Urothelium cell line (cell line): ENCODE measurements at regions not wholly inside any gene's neighbourhood (a gene's known extent, or its start where the extent isn't known, plus 50 kb on each side); places are given as distances from the start of the nearest gene placed in this dataset.

Experiments
- DNase-seq: peaks from one replicate; pipeline ENCODE4 v3.0.0; 2011; ENCODE audit warnings: low spot score, mixed read lengths
- FAIRE-seq: peaks from 2 replicates; lab custom pipeline; 2011; peaks lifted over from hg19 to GRCh38; lab: Jason Lieb, UNC

DNA sequence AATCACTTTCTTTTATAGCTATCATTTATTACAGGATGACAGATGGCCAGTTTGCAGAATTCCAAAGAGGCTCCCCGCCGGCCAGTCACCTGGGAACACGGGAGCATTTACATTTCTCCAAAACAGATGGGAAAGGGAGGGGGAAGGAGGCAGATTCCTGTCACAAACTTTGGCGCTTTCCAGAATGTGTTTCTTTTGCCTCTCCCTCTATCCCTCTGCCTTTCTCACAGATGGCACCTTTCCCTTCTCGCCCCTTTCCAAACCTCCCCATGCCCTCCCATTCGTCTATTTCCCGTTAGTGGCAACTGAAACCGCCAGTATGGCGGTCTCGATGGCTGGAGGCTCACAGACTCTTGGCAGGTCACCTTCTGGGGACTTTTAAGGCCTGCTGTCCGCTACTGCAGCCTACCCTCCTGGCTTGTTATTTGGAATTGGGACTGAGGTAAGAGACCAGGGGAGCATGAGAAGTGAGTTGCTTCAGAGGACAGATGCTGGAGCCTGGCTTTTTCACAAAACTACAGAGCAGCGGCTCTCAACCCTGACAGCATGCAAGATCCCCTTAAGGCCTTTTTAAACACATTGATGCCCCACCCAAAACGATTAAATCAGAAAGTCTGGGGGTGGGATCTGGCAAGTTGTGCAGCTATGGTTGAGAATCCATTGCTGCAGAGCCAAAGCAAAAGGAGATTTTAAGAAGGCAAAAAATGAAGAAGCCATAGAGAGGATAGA lies 161.5 kb upstream of the VASH1 start:
- DNase-seq (no peak), FAIRE-seq (no peak)

DNA sequence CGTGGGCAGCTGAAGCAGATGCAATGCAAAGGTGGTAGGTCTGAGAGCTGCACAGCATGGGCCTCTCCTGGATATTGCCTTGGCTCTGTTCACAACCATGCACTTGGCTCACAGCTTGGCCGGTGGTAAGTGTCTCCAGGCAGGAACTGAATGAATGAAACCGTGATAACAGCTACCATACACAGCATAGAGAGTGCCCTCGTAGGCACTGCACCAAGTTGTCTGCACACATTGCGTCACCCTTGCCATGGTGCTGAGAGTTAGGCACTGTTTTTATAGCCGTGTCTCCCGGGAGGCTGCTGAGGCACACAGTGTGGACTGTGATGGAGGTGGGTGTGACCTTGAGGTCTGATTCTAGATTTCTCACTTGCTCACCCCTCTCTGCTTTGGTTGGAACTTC lies 157.6 kb upstream of the VASH1 start:
- FAIRE-seq = no peak
- DNase-seq = no peak

DNA sequence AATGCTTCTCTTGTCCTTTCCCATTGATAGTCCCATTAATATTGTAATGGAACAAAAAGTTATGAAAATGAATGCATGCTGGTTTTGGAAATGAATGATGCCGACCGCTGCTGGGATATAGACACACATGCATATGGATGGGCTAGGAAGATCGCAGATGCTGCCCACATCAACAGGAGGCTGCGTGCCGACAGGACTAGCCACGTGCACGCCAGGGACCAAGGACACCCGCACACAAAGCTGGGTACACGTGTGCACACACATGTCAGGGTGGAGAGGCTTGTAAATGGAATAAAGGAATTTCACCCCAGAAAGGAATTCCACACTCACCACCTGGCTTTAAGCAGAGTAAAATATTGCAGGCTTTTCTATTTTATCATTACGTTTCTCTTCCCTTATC lies 153.8 kb upstream of the VASH1 start:
- FAIRE-seq (no peak), DNase-seq (no peak)

DNA sequence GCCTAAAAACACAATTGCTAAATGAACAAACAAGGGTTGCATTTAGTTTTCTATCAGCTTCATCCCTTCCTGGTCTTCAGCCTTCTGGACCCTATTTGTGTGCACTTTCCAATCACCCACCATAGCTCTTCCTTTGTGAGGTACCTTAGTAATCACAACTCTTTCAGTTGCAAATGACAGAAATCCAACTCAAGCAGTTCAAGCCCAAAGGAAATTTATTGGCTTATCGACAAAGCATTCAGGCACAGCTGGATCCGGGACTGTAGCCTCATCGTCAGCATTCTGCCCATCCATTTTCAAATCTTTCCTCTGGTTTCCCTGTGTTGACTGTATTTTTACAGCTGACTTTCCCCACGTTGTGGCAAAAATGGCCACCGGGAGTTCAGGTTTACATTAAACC lies 148.6 kb upstream of the VASH1 start:
- DNase-seq (no peak), FAIRE-seq (peak; percentile 5)

DNA sequence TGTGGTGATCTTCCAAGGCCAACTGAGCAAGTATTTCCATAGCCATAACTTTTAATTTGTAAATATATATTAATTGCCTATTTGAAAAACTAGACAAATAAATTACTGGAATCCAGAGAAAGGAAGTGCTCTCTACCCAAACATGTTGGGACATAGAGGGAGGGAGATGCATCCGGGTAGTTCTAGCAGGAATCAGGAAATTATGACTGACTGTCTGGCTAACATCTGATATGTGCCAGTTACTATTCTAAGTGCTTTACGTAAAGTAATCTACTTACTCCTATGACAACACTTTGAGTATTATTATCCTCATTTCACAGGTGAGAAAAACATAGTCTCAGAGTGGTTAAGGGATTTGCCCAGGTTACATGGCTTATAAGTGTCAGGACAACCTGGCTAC lies 147.7 kb upstream of the VASH1 start:
- DNase-seq (no peak), FAIRE-seq (peak; percentile 59)

DNA sequence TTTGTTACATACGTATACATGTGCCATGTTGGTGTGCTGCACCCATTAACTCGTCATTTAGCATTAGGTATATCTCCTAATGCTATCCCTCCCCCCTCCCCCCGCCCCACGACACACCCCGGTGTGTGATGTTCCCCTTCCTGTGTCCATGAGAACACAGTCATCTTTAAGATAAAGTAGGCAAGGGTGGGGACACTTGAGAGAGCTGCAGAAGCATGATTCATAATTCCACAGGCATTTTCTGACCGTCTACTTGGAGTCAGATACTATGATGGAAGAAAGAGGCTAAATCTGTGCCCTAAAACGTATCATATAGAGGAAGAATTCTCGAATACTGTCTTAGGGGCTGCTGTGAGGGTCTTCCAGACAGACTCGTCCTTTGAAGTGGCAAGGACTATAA lies 145.9 kb upstream of the VASH1 start:
- no peak for FAIRE-seq
- DNase-seq = no peak

DNA sequence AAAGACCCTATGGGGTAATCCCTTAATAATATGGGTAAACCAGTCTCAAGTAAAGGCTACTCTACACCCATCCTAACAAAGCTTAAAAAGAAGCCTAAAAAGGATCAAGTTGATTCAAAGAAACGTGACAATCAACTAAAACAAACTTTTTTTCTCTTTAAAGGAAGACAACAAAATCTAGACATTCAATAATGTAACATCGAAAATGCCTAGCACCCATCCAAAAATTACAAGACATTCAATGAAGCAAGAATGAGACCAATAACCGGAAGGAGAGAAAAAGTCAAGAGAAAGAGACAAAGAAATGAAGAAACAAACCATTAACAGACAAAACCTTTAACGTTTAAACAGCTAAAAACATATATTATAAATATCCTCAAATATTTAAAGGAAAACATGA lies 143.8 kb upstream of the VASH1 start:
- FAIRE-seq (no peak), DNase-seq (no peak)

DNA sequence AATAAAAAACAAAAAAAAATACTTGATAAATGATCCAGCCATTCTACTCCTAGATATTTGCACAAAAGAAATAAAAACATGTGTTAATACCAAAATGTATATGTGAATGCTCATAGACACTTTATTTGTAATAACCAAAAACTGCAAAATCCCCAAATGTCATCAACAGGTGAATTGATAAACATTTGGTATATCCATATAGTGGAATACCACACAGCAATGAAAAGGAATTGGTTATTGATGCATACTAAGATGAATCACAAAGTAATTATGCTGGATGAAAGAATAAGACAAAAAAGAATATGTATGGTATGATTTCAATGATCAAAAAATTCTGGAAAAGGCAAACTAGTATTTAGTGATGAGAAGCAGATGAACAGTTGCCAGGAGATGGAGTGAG lies 124.7 kb upstream of the VASH1 start:
- FAIRE-seq (no peak), DNase-seq (no peak)

DNA sequence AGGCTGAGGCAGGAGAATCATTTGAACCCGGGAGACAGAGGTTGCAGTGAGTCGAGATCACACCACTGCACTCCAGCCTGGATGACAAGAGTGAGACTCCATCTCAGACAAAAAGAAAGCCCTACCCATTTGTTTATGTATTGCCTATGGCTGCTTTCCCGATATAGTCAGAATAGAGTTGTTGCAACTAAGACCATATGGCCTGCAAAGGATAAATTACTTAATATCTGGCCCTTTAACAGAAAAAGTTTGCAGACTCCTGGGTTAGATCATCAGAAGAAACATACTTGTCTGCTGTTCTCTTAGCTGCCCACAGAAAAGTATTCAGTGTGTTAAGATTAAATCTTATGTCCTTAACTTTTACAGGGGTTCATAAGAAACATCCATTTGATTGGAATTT lies 122.4 kb upstream of the VASH1 start:
- FAIRE-seq (no peak), DNase-seq (no peak)

DNA sequence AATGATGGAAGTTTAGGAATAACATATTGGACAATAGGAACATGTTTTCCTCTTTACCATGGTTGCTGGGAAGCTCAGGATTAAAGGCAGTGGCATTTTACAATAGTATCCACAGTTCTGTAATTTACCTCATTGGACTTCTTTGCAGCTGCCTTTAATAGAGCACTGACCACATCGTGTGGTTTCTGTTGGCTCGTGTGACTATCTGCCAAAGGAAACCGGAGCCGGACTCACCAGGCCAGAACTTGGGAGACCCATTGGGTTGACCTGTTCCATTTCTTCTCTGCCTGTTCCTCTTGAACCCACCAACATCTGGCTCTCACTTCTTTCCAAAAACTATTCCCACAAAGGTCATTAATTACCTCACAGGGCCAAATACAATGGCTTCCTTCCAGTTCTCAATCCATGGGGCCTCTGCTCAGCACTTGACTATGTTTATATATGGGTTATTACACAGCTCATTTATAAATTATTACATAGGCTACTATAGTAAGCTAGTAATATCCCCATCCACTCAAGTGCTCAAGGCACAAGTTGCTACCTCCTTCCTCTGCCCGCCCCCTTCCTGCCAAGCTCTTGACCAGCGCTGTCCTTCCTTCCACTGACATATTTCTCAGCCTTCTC lies 121.5 kb upstream of the VASH1 start:
- no peak for DNase-seq
- no peak for FAIRE-seq

DNA sequence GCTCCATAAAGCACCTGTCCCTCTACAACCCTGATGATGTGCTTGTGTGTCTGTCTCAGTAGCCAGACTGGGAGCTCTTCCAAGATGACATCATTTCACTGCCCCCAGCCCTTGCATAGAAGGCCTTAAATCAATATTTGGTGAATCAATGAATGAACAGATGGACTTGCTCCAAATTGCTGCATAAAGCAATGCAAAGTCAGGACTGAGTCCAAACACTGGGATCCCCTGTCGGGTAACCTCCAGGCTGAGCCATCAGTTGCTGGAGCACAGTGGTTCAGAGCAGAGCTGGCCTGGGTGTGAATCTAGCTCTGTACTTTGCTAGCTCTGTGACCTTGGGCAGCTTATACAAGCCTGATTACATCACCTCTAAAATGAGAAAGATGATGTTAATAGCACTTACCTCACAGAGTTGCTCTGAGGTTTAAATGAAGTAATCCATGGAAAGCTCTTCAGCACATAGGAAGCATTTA lies 120.3 kb upstream of the VASH1 start:
- DNase-seq = no peak

DNA sequence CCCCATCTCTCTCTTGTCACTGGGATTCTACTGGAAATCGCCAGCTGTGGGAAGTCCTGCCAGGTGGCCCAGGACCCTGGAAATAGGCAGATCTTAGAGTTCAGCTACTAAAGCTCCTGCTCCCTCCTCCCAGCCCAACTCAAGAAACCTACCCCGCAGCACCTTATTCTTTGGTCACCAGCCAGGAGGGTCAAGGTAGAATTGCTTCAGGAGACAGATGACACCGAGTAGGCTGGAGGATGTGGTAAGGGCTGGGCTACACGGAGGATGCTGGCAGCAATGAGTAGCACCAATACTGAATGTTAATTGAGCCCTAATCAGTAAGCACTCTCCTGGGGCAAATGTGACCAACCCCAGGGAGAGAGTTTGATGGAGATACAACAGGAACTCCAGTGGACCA lies 119.7 kb upstream of the VASH1 start:
- DNase-seq (no peak), FAIRE-seq (peak; percentile 9)

More for the DNA sequence above, 120.3 kb upstream of the VASH1 start:
- FAIRE-seq = peak; percentile 32

DNA sequence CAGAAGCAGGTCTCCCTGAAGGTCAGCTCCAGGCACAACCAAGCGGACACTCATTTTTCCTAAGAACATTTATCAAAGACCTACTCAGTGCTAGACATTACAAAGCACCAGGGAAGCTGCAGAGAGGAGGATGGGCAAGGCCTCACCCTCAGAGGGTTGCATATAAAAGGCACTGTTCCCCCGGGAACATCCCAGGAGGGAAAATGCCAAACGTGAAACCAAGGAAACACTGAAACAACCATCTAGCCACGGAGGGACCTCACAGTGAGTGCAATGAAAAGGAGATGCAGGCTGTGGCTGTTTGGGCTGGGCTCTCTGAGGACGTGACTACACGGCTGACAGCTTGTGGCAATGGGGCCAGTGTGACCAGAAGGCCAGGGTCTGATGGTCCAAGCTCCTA lies 117.4 kb upstream of the VASH1 start:
- DNase-seq (no peak), FAIRE-seq (no peak)

DNA sequence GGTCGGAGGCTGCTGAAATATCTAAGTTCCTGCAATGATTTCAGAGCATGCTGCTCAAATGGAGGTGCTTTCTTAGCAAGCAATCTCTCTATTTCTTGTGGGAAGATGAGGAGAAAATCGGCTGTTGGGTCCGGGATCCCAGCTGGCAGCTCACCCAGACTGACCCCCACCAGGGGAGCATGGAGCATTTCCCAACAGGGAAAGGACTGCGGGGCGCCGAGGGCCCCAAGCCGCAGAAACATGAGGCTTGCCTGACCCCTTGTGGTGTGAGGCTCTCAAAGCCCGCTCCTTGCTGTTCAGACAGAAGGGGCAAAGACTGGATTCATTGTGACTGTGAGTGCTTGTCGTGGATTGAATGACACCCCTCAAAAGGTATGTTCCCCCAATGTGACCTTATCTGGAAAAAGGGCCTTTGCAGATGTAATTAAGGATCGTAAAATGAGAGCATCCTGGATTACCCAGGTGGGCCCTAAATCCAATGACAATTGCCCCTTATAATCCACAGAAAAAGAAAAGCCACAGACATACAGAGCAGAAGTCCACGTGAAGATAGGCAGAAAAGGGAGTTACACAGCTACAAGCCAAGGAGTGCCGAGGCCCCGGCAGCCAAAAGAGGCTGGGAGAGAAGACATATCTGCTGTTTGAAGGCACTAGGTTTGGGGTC lies 116.3 kb upstream of the VASH1 start:
- DNase-seq (peak; percentile 79), FAIRE-seq (peak; percentile 59)

DNA sequence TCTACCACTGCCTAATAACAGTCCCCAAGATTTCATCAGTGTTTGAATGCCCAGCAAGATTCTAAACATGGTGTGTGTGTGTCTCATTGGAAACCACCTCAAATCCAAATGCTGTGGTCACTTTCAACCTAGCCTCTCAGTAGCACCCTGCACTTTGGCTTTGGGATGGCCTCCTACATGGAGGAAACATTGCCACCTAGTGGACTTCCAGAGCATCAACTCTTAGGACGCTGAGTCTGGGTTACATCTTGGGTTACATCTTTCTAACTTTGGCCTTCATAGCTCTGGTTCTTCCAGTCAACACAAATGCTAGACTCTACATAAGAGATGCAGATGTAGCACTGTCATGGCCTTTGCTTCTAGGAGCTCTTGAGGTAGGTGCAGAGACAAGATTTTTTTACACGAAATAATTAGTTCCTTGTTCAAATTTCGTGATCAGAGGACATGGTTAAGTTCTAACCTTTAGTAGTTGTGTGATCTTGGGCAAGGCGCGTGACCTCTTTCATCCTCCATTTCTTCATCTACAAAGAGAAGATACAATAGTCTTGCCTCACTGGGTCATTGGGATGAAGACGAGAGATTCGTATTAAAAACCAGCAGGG lies 113.5 kb upstream of the VASH1 start:
- DNase-seq (peak; percentile 82), FAIRE-seq (no peak)

DNA sequence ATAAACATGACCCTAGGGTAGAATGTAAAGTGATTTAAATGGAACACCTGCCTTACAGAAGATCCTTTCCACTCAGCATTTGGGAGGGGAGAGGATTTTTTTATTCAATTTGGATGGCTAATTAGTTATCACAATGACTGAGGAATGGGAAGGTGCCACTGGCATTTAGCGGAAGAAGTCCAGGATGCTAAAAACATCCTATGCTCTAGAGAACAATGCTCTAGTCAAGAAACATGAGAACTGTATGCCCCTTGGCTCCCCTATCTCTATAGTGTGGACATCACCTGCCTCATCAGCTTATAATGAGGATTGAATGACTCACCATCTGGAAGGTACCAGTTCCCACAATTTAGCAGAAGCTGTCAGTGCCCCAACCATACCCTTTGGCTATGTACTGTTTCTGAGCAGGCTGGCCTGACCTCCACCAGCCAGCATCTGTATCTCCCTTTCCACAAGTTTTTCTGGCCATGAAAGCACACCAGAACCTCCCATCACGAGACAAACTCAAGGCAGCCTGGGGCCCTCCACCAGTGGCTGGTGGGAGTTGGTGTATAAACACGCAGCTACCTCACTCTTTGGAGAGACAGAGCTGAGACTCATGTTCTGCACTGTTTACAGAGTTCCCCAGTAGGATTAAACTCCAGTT lies 109.7 kb upstream of the VASH1 start:
- no peak for DNase-seq
- peak; percentile 70 for FAIRE-seq

DNA sequence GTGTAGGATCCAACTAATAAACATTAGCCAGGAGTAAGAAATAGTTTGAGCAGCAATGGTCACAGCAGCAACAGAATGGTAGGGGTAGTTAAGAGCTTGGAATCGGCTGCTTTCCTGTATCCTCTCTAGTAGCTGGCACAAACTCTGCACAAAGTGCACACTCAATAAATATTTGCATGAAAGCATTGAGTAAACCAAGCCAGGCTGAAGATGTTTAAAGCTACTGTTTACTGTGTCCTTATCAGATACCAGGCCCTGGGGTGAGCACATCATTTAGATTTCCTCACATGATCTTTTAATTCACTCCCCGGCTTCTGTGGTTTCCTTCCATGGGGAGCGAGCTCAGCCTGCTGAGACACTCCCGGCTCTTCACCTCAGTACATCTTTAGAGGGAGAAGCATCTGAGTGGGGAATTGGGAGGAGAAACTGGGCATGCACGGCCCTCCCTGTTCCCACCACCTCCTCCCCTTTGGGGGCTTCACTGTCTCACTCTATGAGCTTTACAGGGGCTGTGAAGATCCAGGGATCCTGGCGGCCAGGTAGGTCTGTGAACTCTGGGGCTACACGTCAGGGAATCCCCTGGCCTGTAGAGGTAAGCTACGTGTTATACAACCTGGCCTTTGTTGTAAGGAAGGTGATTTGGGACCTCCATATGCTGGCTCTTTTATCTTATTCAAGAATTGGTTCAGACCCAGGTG lies 107.2 kb upstream of the VASH1 start:
- DNase-seq (no peak), FAIRE-seq (no peak)

DNA sequence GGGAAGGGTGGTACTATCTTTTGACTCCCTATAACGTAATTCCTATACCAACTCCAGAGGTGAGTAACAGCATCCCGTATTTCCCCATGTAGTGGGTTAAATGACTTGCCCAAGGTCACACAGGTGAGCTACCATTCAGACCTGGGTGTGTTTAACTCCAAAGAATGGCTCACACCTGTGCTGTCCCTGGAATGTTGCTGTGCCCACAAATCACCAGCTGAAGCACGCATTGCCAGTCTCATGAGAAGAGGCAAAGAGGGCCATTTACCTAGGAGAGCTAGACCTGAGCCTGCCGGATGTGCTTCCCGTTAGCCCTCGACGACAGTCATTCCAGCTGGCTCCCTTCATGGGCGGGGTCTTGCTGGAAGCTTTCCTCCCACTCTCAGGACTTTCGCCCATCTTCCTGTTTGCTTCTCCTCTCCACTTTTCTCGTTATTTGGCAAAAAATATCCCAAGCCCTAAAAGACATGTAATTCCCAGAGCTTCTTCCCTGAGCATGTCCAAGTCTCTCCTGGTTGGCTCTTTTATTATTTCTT lies 106.6 kb upstream of the VASH1 start:
- DNase-seq = no peak
- FAIRE-seq = no peak

DNA sequence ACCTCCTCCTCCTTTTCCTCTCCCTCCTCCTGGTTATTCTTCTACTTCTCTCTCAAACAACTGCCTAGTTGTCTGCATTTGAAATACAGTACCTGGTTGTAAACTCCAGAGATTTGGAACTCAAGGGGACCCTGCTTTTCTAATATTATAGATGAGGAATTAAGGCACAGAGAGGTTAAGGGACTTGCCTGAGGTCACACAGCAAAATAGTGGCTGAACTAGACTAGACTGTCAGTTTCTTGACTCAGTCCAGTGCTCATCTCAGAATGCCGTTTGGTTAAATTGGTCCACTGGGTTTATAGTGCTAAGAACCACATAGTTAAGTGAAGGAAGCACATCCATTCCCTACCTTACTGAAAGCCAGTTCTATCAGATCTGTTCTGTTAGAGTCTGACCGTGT lies 105.9 kb upstream of the VASH1 start:
- FAIRE-seq (no peak), DNase-seq (no peak)

DNA sequence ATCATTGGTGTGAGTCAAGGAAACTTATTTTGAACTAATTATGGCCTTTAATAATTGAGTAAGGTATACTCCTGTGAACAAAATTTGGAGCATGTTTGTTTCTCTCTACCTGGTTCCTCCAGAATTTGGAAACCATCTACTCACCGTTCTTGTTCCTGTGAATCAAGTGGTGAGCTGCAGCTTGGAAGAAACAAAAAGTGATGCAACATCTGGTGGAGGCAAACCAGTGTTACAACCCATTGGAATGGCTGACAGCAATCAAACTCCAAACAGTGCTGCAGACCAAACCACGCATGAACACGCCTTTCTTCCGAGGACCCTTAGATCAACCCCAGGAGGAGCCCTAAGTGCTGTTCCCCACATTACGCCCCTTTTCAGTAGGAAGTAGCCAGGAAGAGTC lies 104.7 kb upstream of the VASH1 start:
- no peak for DNase-seq

More for the DNA sequence above, 104.7 kb upstream of the VASH1 start:
- no peak for FAIRE-seq
